Body of pancreas (tissue), 4 donors: ENCODE measurements at regions not wholly inside any gene's neighbourhood (a gene's known extent, or its start where the extent isn't known, plus 50 kb on each side); places are given as distances from the start of the nearest gene placed in this dataset.

Experiments used
- ATAC-seq: fragments of 150-250 bp; one replicate; pipeline ENCODE4 v1.9.1; 2016
- DNase-seq, 4 donors: peaks; one replicate each; pipeline ENCODE4 v3.0.0-alpha.2; 2019
- H3K27ac ChIP-seq, 4 donors: fragments of 200-600 bp; sonication (generic); 1 replicate in 3 of 4; 2 replicates in 1 of 4; pipeline versions ENCODE4 v1.5.1 to v1.6.1; 2016 to 2019; ENCODE audit warnings: mild to moderate bottlenecking in 1 of 4, mixed read lengths in 1 of 4, moderate library complexity in 1 of 4
- H3K27me3 ChIP-seq, 2 donors: fragments of 200-600 bp; sonication (generic); one replicate each; pipeline ENCODE4 v1.6.0; 2016; ENCODE audit warnings: mild to moderate bottlenecking in 1 of 2
- H3K36me3 ChIP-seq, 2 donors: fragments of 200-600 bp; sonication (generic); replicated peaks in 1 of 2; 2 replicates each; pipeline ENCODE4 v1.5.1; 2016; ENCODE audit warnings: low read depth in 2 of 2; ENCODE audit not compliant: insufficient read depth in 1 of 2
- H3K4me1 ChIP-seq: fragments of 200-600 bp; sonication (generic); one replicate; pipeline ENCODE4 v1.6.0; 2016
- H3K4me3 ChIP-seq, 2 donors: fragments of 200-600 bp; sonication (generic); 1 replicate in 1 of 2; 2 replicates in 1 of 2; pipeline ENCODE4 v1.5.1; 2016 to 2019
- H3K9me3 ChIP-seq, 3 donors: fragments of 200-600 bp; sonication (generic); 1 replicate in 2 of 3; 2 replicates in 1 of 3; pipeline ENCODE4 v1.5.1; 2016
- CTCF ChIP-seq, 7 experiments: fragments of 450-650 bp in 4 of 7; fragments of 200-600 bp in 3 of 7; sonication (generic) in 3 of 7; IDR thresholded peaks; one replicate each; pipeline ENCODE4 v1.5.1; 2016 to 2019; ENCODE audit warnings: antibody characterized with exemption in 7 of 7
- POLR2A ChIP-seq, 3 donors: fragments of 450-650 bp; IDR thresholded peaks; one replicate each; pipeline ENCODE4 v1.6.1; 2016; ENCODE audit warnings: antibody characterized with exemption in 3 of 3, mild to moderate bottlenecking in 2 of 3
- WGBS, 2 donors: methylation state at CpG; one replicate each; pipeline ENCODE4 v1.1.5; 2017; 5-methylcytosine and 5-hydroxymethylcytosine counted together
- intact Hi-C: fragments of 100-400 bp; cut with DNase I; formaldehyde crosslinking; loops from one replicate; pipeline ENCODE4 v1.15.1; 2023

GRCh38 chr2:23034996-23035395, 350.0 kb upstream of the KLHL29 start:
- Histone ChIP-seq H3K4me3 (no peak overlapping the region), H3K9me3 (no peaks in the 10 kb centered on the region), H3K4me1 (no peaks in the 10 kb centered on the region), H3K27ac (no peak overlapping the region), H3K36me3 (no peaks in the 10 kb centered on the region), H3K27me3 (no peaks in the 10 kb centered on the region)
- WGBS, 2 donors, result 63 to 96% methylated on average over 3 of the region's 3 CpGs
- TF ChIP-seq POLR2A (IDR thresholded peaks at IDR 0.05) (no peak), CTCF (IDR thresholded peaks at IDR 0.05) (no peak)
- DNase-seq (no peak), ATAC-seq (no peak)
- intact Hi-C loops, result no loop called here

DNA sequence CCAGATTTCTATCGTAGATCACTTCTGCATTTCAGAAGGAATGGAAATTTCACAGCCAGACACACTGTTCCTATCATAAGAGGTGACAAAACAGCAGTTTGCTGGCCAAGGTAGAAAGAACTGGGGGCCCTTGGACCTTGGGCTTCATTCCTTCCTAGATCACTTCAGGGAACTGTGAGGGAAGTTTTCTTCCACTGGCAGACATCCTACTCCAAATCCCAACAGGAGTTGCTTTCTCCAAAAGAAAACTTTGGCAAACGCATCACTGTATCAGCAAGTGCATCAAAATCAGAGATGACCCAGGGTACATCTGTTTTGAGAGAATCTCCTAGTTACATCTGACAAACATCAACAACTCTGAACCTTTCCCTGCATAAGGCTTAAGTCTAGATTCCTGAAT, 348.4 kb upstream of the KLHL29 start:
- Histone ChIP-seq H3K4me3 (no peak overlapping the region), H3K27me3 (no peaks in the 10 kb centered on the region), H3K36me3 (no peaks in the 10 kb centered on the region), H3K4me1 (no peaks in the 10 kb centered on the region), H3K9me3 (no peaks in the 10 kb centered on the region), H3K27ac (no peak overlapping the region)
- TF ChIP-seq CTCF (IDR thresholded peaks at IDR 0.05) (no peak), POLR2A (IDR thresholded peaks at IDR 0.05) (no peak)
- DNase-seq, result no peak
- no peak for ATAC-seq
- intact Hi-C loops, result no loop called here
- 69 to 76% methylated on average over 2 of the region's 2 CpGs for WGBS, 2 donors

DNA sequence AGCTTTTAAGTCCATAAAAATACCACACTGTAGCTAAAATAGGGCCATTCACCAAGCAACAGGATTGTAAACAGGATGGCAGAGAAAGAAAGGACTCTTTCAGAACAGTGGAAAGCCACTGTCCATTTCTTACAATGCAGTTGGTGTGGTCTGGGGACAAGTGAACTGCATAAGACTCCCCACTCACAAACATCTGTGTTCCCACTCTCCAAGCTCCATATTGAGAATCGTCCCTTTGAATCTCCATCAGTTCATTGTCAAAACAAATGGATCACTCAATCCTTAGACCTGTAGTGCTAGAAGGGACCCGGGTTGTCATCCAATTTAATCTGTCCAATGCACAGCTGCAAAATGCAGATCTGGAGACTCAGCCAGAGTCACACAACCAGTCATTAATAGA, 347.4 kb upstream of the KLHL29 start:
- 64 to 86% methylated on average over 2 of the region's 2 CpGs for WGBS, 2 donors
- H3K27ac ChIP-seq, result no peak overlapping the region
- no peaks in the 10 kb centered on the region for H3K9me3 ChIP-seq
- no peak for ATAC-seq
- DNase-seq, result no peak
- no peaks in the 10 kb centered on the region for H3K27me3 ChIP-seq
- intact Hi-C loops, result no loop called here
- no peaks in the 10 kb centered on the region for H3K4me1 ChIP-seq
- H3K36me3 ChIP-seq, result no peaks in the 10 kb centered on the region
- no peak for TF ChIP-seq POLR2A (IDR thresholded peaks at IDR 0.05)
- TF ChIP-seq CTCF (IDR thresholded peaks at IDR 0.05), result no peak
- H3K4me3 ChIP-seq, result no peak overlapping the region

DNA sequence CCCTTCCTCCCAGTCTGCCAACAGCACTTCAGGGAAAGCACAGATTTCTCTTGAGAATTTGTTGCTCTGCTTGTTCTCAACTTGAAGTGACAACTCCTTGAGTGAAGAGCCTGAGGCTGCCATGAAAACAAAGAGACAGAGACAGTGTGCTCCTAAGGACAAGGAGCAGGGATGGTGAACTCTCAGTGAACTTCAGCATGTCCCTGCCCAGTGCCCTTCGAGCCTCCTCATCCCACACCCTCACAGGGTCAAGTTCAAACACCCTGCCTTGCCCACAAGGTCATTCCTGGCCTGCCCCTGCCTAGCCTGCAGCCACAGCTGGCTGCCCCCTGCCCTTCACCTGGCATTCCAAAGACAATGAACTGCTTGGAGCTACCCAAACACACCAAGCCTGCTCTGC, 343.5 kb upstream of the KLHL29 start:
- 0 to 38% methylated on average over 1 of the region's 1 CpG for WGBS, 2 donors

More for the DNA sequence above, 343.5 kb upstream of the KLHL29 start:
- DNase-seq (no peak), ATAC-seq (no peak)
- no peak for TF ChIP-seq POLR2A (IDR thresholded peaks at IDR 0.05)
- no peak for TF ChIP-seq CTCF (IDR thresholded peaks at IDR 0.05)
- Histone ChIP-seq H3K4me3 (no peak overlapping the region), H3K27me3 (no peaks in the 10 kb centered on the region), H3K36me3 (no peaks in the 10 kb centered on the region), H3K4me1 (no peaks in the 10 kb centered on the region), H3K27ac (no peak overlapping the region), H3K9me3 (no peaks in the 10 kb centered on the region)
- intact Hi-C loops, result no loop called here
